HCT116 (cell line): ENCODE measurements at regions not wholly inside any gene's neighbourhood (a gene's known extent, or its start where the extent isn't known, plus 50 kb on each side); places are given as distances from the start of the nearest gene placed in this dataset.
A peak's percentile ranks its signal among the peaks of the same experiment; 100 is the strongest.

Experiments
- ATAC-seq: fragments of 200-7000 bp; cut with Tn5 transposase; 2 replicates; pipeline ENCODE4 v1.9.1; 2020; ENCODE audit warnings: mild to moderate bottlenecking, moderate library complexity
- BruUV-seq: library from RNA; stranded (reverse); fragments of 400-500 nt; replicated peaks from 2 replicates; lab custom pipeline; 2021; lab: Mats Ljungman, UMichigan
- CTCF ChIA-PET: fragments of 300-600 bp; sonication (Branson Sonifier 250); formaldehyde crosslinking; loops from one replicate; lab custom pipeline; 2021; ENCODE audit warnings: antibody characterized with exemption; lab: Charles Lee
- POLR2A ChIA-PET: fragments of 300-600, 350-600 bp; sonication (Branson Sonifier 250); formaldehyde crosslinking; loops from one replicate; lab custom pipeline; 2021; ENCODE audit warnings: antibody characterized with exemption; lab: Charles Lee
- RAD21 ChIA-PET, 2 experiments: fragments of 300-600 bp; sonication (Branson Sonifier 250); formaldehyde crosslinking; loops; one replicate each; lab custom pipeline; 2023; ENCODE audit warnings: low total read pairs in 2 of 2; ENCODE audit not compliant: uncharacterized antibody in 2 of 2, unreplicated experiment in 2 of 2, low non-redundant PET in 1 of 2; lab: Charles Lee
- DNase-seq: peaks from one replicate; pipeline ENCODE4 v3.0.0-alpha.2; 2010; ENCODE audit warnings: low read depth, low spot score
- H2AFZ ChIP-seq: fragments of 200-600 bp; shearing (Covaris generic), sonication (generic); 2 replicates; pipeline ENCODE4 v1.6.1; 2017; ENCODE audit warnings: low read depth, mixed run types, mixed read lengths, antibody characterized with exemption, low read length; ENCODE audit not compliant: poor library complexity, severe bottlenecking
- H3K27ac ChIP-seq: 2 replicates; pipeline ENCODE4 v1.5.1; 2012; ENCODE audit warnings: low read depth, low read length
- H3K27me3 ChIP-seq: fragments of 200-600 bp; sonication (generic); 2 replicates; pipeline ENCODE4 v1.6.1; 2016; ENCODE audit warnings: mixed run types, low read length, mixed read lengths; ENCODE audit not compliant: insufficient read depth
- H3K36me3 ChIP-seq, 2 experiments: fragments of 200-500 bp in 1 of 2; fragments of 200-600 bp in 1 of 2; sonication (Bioruptor generic) in 1 of 2; sonication (generic) in 1 of 2; 2 replicates each; pipeline versions ENCODE4 v1.5.1 to v1.6.1; 2014 to 2016; ENCODE audit warnings: low read length in 2 of 2, inconsistent platforms in 1 of 2, mixed read lengths in 1 of 2, mixed run types in 1 of 2; ENCODE audit not compliant: insufficient read depth in 2 of 2, control insufficient read depth in 1 of 2
- H3K4me1 ChIP-seq, 2 experiments: fragments of 200-600 bp in 1 of 2; sonication (generic) in 1 of 2; 2 replicates each; pipeline versions ENCODE4 v1.5.1 to v1.6.1; 2012 to 2017; ENCODE audit warnings: low read length in 2 of 2, inconsistent platforms in 1 of 2, mild to moderate bottlenecking in 1 of 2, mixed read lengths in 1 of 2, mixed run types in 1 of 2, moderate library complexity in 1 of 2; ENCODE audit not compliant: insufficient read depth in 2 of 2, control insufficient read depth in 1 of 2
- H3K4me2 ChIP-seq: fragments of 200-600 bp; sonication (generic); 2 replicates; pipeline ENCODE4 v1.6.1; 2017; ENCODE audit warnings: mixed run types, low read length, mixed read lengths
- H3K4me3 ChIP-seq, 2 experiments: fragments of 200-600 bp in 1 of 2; sonication (generic) in 1 of 2; replicated peaks in 1 of 2; 2 replicates each; pipeline ENCODE4 v1.5.1; 2011 to 2016; ENCODE audit warnings: low read length in 2 of 2, control low read depth in 1 of 2, low read depth in 1 of 2, mild to moderate bottlenecking in 1 of 2, mixed read lengths in 1 of 2, mixed run types in 1 of 2
- H3K79me2 ChIP-seq: fragments of 200-600 bp; sonication (generic); 2 replicates; pipeline ENCODE4 v1.6.1; 2017; ENCODE audit warnings: mild to moderate bottlenecking, mixed run types, low read length, moderate library complexity, mixed read lengths; ENCODE audit not compliant: insufficient read depth
- H3K9ac ChIP-seq: fragments of 200-600 bp; sonication (generic); 2 replicates; pipeline ENCODE4 v1.6.1; 2016; ENCODE audit warnings: low read length, mixed read lengths
- H3K9me2 ChIP-seq: fragments of 200-600 bp; sonication (generic), shearing (Covaris generic); 2 replicates; pipeline ENCODE4 v1.6.1; 2017; ENCODE audit warnings: mixed run types, mild to moderate bottlenecking, moderate library complexity; ENCODE audit not compliant: insufficient read depth
- H3K9me3 ChIP-seq, 2 experiments: fragments of 200-500 bp in 1 of 2; fragments of 200-600 bp in 1 of 2; sonication (Bioruptor generic) in 1 of 2; sonication (generic) in 1 of 2; 2 replicates each; pipeline ENCODE4 v1.6.1; 2014 to 2017; ENCODE audit warnings: low read length in 2 of 2, mixed read lengths in 2 of 2, inconsistent platforms in 1 of 2, low read depth in 1 of 2, mild to moderate bottlenecking in 1 of 2, mixed run types in 1 of 2, moderate library complexity in 1 of 2; ENCODE audit not compliant: control insufficient read depth in 1 of 2, insufficient read depth in 1 of 2
- H4K20me1 ChIP-seq: fragments of 200-600 bp; sonication (generic), shearing (Covaris generic); 2 replicates; pipeline ENCODE4 v1.6.1; 2017; ENCODE audit warnings: mixed run types, mild to moderate bottlenecking, moderate library complexity; ENCODE audit not compliant: insufficient read depth
- CTCF ChIP-seq, 3 experiments: fragments of 200-600 bp in 1 of 3; sonication (generic) in 1 of 3; IDR thresholded peaks in 2 of 3; conservative IDR thresholded peaks in 1 of 3; 2 replicates each; pipeline ENCODE4 v1.5.1; 2012 to 2017; ENCODE audit warnings: low read depth in 2 of 3, low read length in 2 of 3, antibody characterized with exemption in 1 of 3, borderline replicate concordance in 1 of 3, control low read depth in 1 of 3, mild to moderate bottlenecking in 1 of 3, mixed read lengths in 1 of 3, mixed run types in 1 of 3, moderate library complexity in 1 of 3; ENCODE audit not compliant: insufficient read depth in 1 of 3
- EZH2phosphoT487 ChIP-seq: fragments of 200-600 bp; IDR thresholded peaks from 2 replicates; pipeline ENCODE4 v1.6.1; 2018; ENCODE audit warnings: antibody characterized with exemption, borderline replicate concordance
- FOSL1 ChIP-seq: IDR thresholded peaks from 2 replicates; pipeline ENCODE4 v1.6.1; 2012; ENCODE audit warnings: low read depth
- ZFX ChIP-seq: fragments of 450-650 bp; IDR thresholded peaks from 2 replicates; pipeline ENCODE4 v1.6.1; 2017
- intact Hi-C: fragments of 100-400 bp; cut with micrococcal nuclease; formaldehyde crosslinking; loops from 2 replicates; pipeline ENCODE4 v1.10.0; 2022
- TF ChIP-seq, protein P1 (sequence below): IDR thresholded peaks from 2 replicates; pipeline ENCODE4 v1.6.1; 2011; ENCODE audit warnings: mild to moderate bottlenecking, low read length, moderate library complexity; ENCODE audit not compliant: insufficient replicate concordance; ENCODE audit errors: extremely low read depth
- TF ChIP-seq, protein P2 (sequence below): IDR thresholded peaks from 2 replicates; pipeline ENCODE4 v1.6.1; 2012

- H3K9ac ChIP-seq, result no peak overlapping the region
- no peaks in the 10 kb centered on the region for H3K36me3 ChIP-seq
- H2AFZ ChIP-seq, result no peak overlapping the region
- peak; percentile 38; the same call in 1 of the 2 replicates for ATAC-seq
- TF ChIP-seq EZH2phosphoT487 (no peak), ZFX (no peak), CTCF (IDR thresholded peaks at IDR 0.05 in 2 of 3, conservative IDR thresholded peaks at IDR 0.05 in 1 of 3; ENCODE audit: borderline replicate concordance in 1 of 3, insufficient read depth in 1 of 3, low read depth in 2 of 3, low read length in 2 of 3) (no peak), FOSL1 (no peak)
- TF ChIP-seq, protein P1, sequence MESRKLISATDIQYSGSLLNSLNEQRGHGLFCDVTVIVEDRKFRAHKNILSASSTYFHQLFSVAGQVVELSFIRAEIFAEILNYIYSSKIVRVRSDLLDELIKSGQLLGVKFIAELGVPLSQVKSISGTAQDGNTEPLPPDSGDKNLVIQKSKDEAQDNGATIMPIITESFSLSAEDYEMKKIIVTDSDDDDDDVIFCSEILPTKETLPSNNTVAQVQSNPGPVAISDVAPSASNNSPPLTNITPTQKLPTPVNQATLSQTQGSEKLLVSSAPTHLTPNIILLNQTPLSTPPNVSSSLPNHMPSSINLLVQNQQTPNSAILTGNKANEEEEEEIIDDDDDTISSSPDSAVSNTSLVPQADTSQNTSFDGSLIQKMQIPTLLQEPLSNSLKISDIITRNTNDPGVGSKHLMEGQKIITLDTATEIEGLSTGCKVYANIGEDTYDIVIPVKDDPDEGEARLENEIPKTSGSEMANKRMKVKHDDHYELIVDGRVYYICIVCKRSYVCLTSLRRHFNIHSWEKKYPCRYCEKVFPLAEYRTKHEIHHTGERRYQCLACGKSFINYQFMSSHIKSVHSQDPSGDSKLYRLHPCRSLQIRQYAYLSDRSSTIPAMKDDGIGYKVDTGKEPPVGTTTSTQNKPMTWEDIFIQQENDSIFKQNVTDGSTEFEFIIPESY, result no peak
- TF ChIP-seq, protein P2, sequence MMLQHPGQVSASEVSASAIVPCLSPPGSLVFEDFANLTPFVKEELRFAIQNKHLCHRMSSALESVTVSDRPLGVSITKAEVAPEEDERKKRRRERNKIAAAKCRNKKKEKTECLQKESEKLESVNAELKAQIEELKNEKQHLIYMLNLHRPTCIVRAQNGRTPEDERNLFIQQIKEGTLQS, result no peak
- H3K4me2 ChIP-seq, result no peak overlapping the region
- no TSS peak for BruUV-seq
- POLR2A ChIA-PET, result no interaction called here
- H4K20me1 ChIP-seq, result no peaks in the 10 kb centered on the region
- H3K9me3 ChIP-seq, result no peaks in the 10 kb centered on the region
- RAD21 ChIA-PET, result no interaction called here
- H3K27me3 ChIP-seq, result no peaks in the 10 kb centered on the region
- H3K9me2 ChIP-seq, result no peaks in the 10 kb centered on the region
- no peak overlapping the region for H3K4me3 ChIP-seq
- CTCF ChIA-PET, result no interaction called here
- peaks cover 0 to 6% of the 10 kb centered on the region in 2 experiments; a peak in 1 of 4 replicates for H3K4me1 ChIP-seq
- H3K79me2 ChIP-seq, result no peaks in the 10 kb centered on the region
- DNase-seq, result no peak
- no peak overlapping the region for H3K27ac ChIP-seq
- intact Hi-C loops, result no loop called here
Measured at GRCh38 chr13:50592412-50593155, 250.9 kb downstream of the DLEU7 start.
